BLaER1 (cell line): ENCODE measurements at regions not wholly inside any gene's neighbourhood (a gene's known extent, or its start where the extent isn't known, plus 50 kb on each side); places are given as distances from the start of the nearest gene placed in this dataset.

Experiments
- H3K27ac ChIP-seq: shearing (Covaris generic); formaldehyde crosslinking; 2 replicates; pipeline ENCODE4 v1.8.1; 2022
- H3K27me3 ChIP-seq: shearing (Covaris generic); formaldehyde crosslinking; 2 replicates; pipeline ENCODE4 v1.8.1; 2022
- H3K36me3 ChIP-seq: shearing (Covaris generic); formaldehyde crosslinking; 2 replicates; pipeline ENCODE4 v1.8.1; 2022
- H3K4me1 ChIP-seq: shearing (Covaris generic); formaldehyde crosslinking; 2 replicates; pipeline ENCODE4 v1.8.1; 2022
- H3K4me2 ChIP-seq: shearing (Covaris generic); formaldehyde crosslinking; 2 replicates; pipeline ENCODE4 v1.8.1; 2022
- H3K4me3 ChIP-seq: shearing (Covaris generic); formaldehyde crosslinking; 2 replicates; pipeline ENCODE4 v1.8.1; 2022
- H3K9ac ChIP-seq: shearing (Covaris generic); formaldehyde crosslinking; 2 replicates; pipeline ENCODE4 v1.8.1; 2022
- H3K9me3 ChIP-seq: shearing (Covaris generic); formaldehyde crosslinking; 2 replicates; pipeline ENCODE4 v1.8.1; 2022
- H4K20me1 ChIP-seq: shearing (Covaris generic); formaldehyde crosslinking; 2 replicates; pipeline ENCODE4 v1.8.1; 2022
- Cebpa-rat ChIP-seq: shearing (Covaris generic); IDR thresholded peaks from 2 replicates; pipeline ENCODE4 v1.8.1; 2022

GRCh38 chr6:148155293-148155692, 187.3 kb upstream of the SASH1 start:
- TF ChIP-seq Cebpa-rat: no peak
- Histone ChIP-seq H3K4me3 (no peak overlapping the region), H3K9me3 (no peaks in the 10 kb centered on the region), H3K27ac (no peak overlapping the region), H3K9ac (no peak overlapping the region), H3K4me2 (no peak overlapping the region), H3K4me1 (peaks cover 9% of the 10 kb centered on the region; the same call in 1 of the 2 replicates), H4K20me1 (no peaks in the 10 kb centered on the region), H3K27me3 (no peaks in the 10 kb centered on the region), H3K36me3 (no peaks in the 10 kb centered on the region)

DNA sequence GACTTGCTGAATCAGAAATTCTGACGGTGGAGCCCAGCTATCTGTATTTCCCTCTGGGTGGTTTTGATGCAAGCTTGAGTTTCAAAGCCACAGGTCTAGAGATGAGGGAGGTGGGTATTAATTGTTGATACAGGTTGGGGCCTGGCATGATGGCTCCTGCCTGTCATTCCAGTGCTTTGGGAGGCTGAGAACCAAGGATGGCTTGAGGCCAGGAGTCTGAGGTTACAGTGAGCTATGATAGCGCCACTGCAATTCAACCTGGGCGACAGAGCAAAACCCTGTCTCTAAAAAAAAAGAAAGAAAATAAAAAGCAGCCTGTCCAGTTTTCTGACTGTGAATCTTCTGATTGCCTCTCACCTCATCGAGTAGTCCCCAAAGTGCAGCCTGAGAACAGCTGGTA, 184.8 kb upstream of the SASH1 start:
- no peaks in the 10 kb centered on the region for H3K9me3 ChIP-seq
- no peaks in the 10 kb centered on the region for H3K27me3 ChIP-seq
- no peaks in the 10 kb centered on the region for H4K20me1 ChIP-seq
- H3K4me1 ChIP-seq: peaks cover 9% of the 10 kb centered on the region; the same call in 1 of the 2 replicates
- no peaks in the 10 kb centered on the region for H3K36me3 ChIP-seq
- no peak overlapping the region for H3K4me2 ChIP-seq
- H3K9ac ChIP-seq: no peak overlapping the region
- no peak overlapping the region for H3K27ac ChIP-seq
- H3K4me3 ChIP-seq: no peak overlapping the region
- TF ChIP-seq Cebpa-rat: no peak

DNA sequence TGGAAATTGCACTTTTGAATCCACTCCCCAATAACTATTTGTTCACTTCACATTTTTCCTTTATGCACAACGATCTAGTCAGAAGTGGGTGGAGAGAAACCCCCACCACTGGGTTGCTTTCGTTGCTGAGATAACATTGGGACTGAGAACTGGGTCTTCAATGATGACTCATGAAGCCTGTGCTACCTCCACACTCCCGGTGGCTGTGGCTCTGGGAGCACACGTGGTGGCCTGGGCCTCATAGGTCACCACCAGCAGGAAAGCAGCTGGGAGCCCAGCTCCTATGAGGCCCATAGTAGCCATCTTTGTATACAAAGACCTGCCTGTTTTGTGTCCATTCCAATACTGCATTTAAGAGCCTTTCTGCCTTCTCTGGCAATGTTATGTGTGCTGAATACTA, 178.0 kb upstream of the SASH1 start:
- Histone ChIP-seq H3K9ac (no peak overlapping the region), H4K20me1 (no peaks in the 10 kb centered on the region), H3K4me1 (no peaks in the 10 kb centered on the region), H3K27me3 (no peaks in the 10 kb centered on the region), H3K36me3 (no peaks in the 10 kb centered on the region), H3K27ac (no peak overlapping the region), H3K4me3 (no peak overlapping the region), H3K9me3 (no peaks in the 10 kb centered on the region), H3K4me2 (no peak overlapping the region)
- no peak for TF ChIP-seq Cebpa-rat

DNA sequence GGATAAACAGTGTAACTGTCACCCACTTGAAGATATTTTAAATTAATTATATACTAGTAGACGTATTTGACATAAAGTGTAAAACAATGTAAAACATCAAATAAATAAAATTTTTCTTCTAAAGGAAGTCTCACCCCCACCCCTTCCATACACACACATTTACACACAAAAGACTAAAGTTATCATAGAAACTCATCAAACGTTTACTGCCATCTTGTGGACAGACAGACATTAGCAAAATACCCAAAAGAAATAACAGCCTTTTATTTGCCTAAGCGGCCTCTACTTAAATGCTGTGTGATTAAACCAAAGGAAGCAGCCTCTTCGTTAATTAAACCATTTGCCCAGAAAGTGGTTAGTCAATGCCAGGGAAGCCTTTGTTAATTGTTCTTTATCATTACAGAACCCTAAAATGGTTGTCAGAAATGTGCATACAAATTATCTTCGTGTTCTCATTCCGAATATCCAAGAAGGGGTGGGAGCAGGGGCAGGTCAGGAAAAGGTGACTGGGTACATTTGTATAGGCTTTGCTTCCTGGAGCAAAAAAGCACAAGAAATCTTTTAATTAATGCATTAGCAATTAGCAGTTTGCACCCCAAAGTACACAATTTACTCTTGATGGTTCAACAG, 176.2 kb upstream of the SASH1 start:
- Histone ChIP-seq H3K9me3 (no peaks in the 10 kb centered on the region), H3K4me1 (no peaks in the 10 kb centered on the region), H3K27me3 (no peaks in the 10 kb centered on the region), H4K20me1 (no peaks in the 10 kb centered on the region), H3K9ac (no peak overlapping the region), H3K36me3 (no peaks in the 10 kb centered on the region), H3K4me3 (no peak overlapping the region), H3K4me2 (no peak overlapping the region), H3K27ac (no peak overlapping the region)
- TF ChIP-seq Cebpa-rat: no peak

DNA sequence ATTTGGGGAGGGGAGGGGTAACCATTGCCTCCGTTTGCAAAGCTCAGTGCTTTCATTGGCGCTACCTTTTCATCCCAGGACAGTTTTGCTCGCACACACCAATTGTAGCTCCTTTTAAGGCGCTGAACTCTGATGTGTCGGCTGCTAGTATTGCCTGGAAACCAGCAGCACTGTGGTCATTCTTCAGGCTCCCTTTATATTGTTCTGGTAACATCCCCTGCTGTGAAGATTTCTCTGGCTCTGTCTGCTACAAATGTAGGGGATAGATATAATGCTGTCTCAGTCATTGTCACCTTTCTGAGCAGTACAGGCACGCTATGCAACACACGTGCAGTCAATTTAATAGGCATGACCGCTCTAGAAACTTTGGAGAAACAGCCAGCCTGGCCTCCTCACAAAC, 172.9 kb upstream of the SASH1 start:
- no peak overlapping the region for H3K4me2 ChIP-seq
- H3K36me3 ChIP-seq: no peaks in the 10 kb centered on the region
- no peak overlapping the region for H3K9ac ChIP-seq
- no peaks in the 10 kb centered on the region for H3K4me1 ChIP-seq
- H3K4me3 ChIP-seq: no peak overlapping the region
- H3K9me3 ChIP-seq: no peaks in the 10 kb centered on the region
- no peak overlapping the region for H3K27ac ChIP-seq
- H4K20me1 ChIP-seq: no peaks in the 10 kb centered on the region
- TF ChIP-seq Cebpa-rat: no peak
- no peaks in the 10 kb centered on the region for H3K27me3 ChIP-seq

DNA sequence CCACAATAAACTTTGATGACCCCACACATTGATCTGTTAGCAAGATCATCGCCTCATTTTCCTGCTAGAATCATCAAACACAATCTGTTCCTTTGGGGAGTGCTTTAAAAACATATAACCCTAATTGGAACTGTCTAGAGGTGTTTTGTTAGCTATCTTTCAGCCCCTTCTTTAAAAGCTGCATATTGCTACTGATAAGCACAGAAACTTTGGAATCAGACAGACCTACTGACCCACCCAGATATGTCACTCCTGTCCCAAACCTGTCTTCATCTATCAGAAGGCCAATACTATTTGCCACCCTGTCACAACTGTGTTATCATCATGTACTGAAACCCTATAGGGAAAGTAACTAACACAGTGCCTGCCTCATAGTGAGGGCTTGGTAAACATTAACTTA, 172.4 kb upstream of the SASH1 start:
- Histone ChIP-seq H3K9me3 (no peaks in the 10 kb centered on the region), H3K4me2 (no peak overlapping the region), H4K20me1 (no peaks in the 10 kb centered on the region), H3K27me3 (no peaks in the 10 kb centered on the region), H3K27ac (no peak overlapping the region), H3K9ac (no peak overlapping the region), H3K4me3 (no peak overlapping the region), H3K4me1 (no peaks in the 10 kb centered on the region), H3K36me3 (no peaks in the 10 kb centered on the region)
- no peak for TF ChIP-seq Cebpa-rat

GRCh38 chr6:148173548-148173947, 169.1 kb upstream of the SASH1 start:
- no peaks in the 10 kb centered on the region for H3K36me3 ChIP-seq
- H3K4me3 ChIP-seq: no peak overlapping the region

DNA sequence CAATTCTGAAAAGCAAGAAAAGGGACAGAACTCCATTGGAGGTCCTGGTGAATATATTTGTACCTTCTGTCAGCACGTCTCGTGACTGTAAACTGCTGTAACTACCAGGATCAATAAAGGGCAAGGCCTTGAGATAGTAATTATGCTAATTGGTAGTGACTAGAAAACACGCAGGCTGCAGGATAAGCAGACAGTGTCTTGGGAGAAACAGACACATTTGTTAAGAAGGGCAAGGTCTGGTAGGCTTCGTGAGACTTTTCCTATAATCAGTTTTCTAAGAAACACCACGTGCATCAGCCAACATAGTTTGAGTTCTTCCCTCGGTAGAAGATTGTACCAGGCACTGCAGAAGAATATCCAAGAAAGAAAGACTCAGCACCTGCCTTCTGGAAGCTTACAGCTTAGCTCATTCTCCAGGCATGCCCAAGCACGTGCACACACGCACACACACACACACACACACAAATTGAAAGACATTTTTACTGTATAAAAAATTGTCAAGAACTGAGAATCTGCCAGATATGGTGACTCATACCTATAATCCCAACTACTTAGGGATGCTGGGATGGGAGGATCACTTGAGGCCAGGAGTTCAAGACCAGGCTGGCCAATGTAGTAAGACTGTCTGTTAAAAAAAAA, 167.0 kb upstream of the SASH1 start:
- H3K4me1 ChIP-seq: no peaks in the 10 kb centered on the region
- no peak for TF ChIP-seq Cebpa-rat
- no peaks in the 10 kb centered on the region for H3K36me3 ChIP-seq
- no peak overlapping the region for H3K27ac ChIP-seq
- no peak overlapping the region for H3K4me3 ChIP-seq
- no peaks in the 10 kb centered on the region for H4K20me1 ChIP-seq
- no peak overlapping the region for H3K4me2 ChIP-seq
- H3K9me3 ChIP-seq: no peaks in the 10 kb centered on the region
- no peaks in the 10 kb centered on the region for H3K27me3 ChIP-seq
- H3K9ac ChIP-seq: no peak overlapping the region

More at GRCh38 chr6:148173548-148173947, 169.1 kb upstream of the SASH1 start:
- H3K9me3 ChIP-seq: no peaks in the 10 kb centered on the region
- H3K4me2 ChIP-seq: no peak overlapping the region
- no peak for TF ChIP-seq Cebpa-rat
- no peak overlapping the region for H3K9ac ChIP-seq
- H3K4me1 ChIP-seq: no peaks in the 10 kb centered on the region
- no peaks in the 10 kb centered on the region for H4K20me1 ChIP-seq
- H3K27me3 ChIP-seq: no peaks in the 10 kb centered on the region
- H3K27ac ChIP-seq: no peak overlapping the region

DNA sequence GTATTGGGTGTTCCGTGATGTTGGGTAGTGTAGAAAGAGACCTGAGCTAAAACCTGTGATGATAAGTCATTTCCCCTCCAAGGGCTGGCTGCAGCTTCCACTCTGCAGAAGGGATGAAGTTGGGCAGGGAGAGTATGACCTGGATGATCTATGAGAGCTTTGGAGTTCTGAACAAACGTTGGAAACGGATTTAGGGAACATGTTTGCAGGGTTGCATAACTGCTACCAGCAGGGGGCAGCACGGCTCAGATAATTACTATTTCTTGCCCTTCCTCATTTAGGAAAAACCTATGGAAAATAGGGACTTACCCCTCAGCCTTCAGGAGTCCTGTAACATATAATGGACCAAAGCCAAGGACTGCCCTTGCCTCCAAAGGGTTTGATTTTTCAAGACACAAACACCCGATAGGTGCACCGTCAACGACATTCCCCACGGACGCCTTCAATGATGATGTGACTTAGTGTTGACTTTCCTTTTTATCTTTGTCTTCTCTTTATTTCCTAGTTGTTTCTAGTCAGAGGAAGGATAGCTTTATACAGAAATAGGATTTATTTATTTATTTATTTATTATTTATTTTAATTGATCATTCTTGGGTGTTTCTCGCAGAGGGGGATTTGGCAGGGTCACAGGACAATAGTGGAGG, 164.9 kb upstream of the SASH1 start:
- no peak for TF ChIP-seq Cebpa-rat
- no peak overlapping the region for H3K4me2 ChIP-seq
- no peaks in the 10 kb centered on the region for H3K27me3 ChIP-seq
- no peaks in the 10 kb centered on the region for H3K9me3 ChIP-seq
- no peak overlapping the region for H3K27ac ChIP-seq
- no peaks in the 10 kb centered on the region for H3K36me3 ChIP-seq
- H3K4me3 ChIP-seq: no peak overlapping the region
- H3K4me1 ChIP-seq: peaks cover 8% of the 10 kb centered on the region
- no peaks in the 10 kb centered on the region for H4K20me1 ChIP-seq
- no peak overlapping the region for H3K9ac ChIP-seq

GRCh38 chr6:148179786-148180185, 162.9 kb upstream of the SASH1 start:
- H3K36me3 ChIP-seq: no peaks in the 10 kb centered on the region
- H3K4me2 ChIP-seq: no peak overlapping the region
- H3K27me3 ChIP-seq: no peaks in the 10 kb centered on the region
- no peaks in the 10 kb centered on the region for H4K20me1 ChIP-seq
- H3K4me1 ChIP-seq: peaks cover 8% of the 10 kb centered on the region
- no peaks in the 10 kb centered on the region for H3K9me3 ChIP-seq
- H3K9ac ChIP-seq: no peak overlapping the region
- H3K27ac ChIP-seq: no peak overlapping the region
- H3K4me3 ChIP-seq: no peak overlapping the region
- TF ChIP-seq Cebpa-rat: no peak
